ENCODE measurements at regions not wholly inside any gene's neighbourhood (a gene's known extent, or its start where the extent isn't known, plus 50 kb on each side); places are given as distances from the start of the nearest gene placed in this dataset.

DNA sequence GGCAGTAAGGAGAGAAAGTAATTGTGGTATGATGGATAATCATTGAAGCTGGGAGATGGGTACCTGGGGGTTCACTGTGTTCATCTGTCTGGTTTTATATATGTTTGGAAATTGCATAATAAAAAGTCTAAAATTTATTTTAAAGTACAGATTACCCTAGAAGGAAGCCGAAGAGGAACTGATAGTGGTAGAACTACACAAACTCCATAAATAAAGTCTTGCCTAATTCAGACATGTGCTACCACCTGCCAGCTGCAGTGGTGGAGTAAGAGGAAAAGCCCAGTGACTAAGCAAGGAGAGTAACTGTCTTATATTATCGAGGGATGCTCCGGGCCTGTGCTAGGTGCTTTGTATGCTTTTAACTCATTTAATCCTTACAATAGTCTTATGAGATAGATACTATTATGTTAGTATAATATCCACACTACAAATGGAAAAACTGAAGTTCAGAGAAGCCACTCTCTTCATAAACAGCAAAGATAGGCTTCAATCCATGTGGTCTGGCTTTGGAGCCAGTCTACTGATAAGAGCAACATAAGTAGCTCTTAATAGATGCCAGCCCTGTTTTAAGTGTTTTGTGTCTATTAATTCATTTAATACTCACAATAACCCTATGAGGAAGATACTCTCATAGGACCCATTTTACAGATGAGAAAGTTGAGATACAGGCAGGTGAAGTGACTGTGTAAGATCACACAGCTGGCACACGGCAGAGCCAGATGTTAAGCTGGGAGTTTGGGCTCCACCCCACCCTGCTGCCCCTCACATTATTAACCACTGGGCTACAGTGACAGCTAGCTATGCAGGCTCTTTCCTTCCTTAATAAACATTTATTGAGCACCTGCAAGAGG lies 56.8 kb upstream of the HNRNPU start:
- no peak for DNase-seq

DNA sequence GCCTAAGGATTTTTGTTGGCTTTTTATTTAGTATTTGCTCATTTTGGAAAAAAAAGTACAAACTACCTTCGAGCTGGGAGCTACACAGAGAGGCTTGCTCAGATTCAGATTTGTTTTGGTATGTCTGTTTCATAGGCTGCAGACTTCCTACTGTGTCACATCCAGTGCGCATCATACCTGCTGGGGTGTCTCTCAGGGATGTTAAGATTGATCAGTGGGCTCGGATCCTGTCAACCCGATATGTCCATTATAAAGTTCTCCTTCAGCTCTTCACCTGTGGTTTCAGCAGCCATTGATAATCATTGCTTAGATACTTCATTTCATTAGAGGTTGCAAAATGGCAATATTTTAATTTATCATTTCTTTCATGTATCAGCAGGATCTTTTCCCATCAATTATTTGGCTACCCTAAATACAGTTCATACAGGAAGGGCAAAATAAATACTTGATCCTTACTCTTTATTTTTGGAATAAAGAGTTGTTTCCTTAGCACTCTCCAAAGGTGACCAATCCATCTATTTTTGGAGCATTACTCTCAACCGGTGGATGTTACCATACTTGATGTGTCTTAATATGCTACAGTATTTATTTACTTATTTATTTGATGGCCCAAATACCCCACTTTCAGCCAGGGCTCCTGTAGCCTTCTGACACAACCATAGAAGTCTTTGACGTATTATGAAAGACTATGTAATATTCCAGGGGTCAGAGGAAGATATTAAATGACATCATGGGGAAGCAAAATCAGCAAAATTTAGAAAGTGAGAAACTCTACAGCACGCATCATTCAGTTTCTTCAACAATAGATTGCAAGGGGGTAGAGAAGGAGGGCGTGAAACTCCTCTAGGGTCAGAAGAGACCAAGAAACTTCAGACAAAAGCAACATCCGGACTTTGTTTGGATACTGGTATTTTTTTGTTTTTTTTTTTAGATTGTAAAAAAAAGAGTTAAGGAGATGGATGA lies 55.3 kb upstream of the HNRNPU start:
- DNase-seq = no peak

DNA sequence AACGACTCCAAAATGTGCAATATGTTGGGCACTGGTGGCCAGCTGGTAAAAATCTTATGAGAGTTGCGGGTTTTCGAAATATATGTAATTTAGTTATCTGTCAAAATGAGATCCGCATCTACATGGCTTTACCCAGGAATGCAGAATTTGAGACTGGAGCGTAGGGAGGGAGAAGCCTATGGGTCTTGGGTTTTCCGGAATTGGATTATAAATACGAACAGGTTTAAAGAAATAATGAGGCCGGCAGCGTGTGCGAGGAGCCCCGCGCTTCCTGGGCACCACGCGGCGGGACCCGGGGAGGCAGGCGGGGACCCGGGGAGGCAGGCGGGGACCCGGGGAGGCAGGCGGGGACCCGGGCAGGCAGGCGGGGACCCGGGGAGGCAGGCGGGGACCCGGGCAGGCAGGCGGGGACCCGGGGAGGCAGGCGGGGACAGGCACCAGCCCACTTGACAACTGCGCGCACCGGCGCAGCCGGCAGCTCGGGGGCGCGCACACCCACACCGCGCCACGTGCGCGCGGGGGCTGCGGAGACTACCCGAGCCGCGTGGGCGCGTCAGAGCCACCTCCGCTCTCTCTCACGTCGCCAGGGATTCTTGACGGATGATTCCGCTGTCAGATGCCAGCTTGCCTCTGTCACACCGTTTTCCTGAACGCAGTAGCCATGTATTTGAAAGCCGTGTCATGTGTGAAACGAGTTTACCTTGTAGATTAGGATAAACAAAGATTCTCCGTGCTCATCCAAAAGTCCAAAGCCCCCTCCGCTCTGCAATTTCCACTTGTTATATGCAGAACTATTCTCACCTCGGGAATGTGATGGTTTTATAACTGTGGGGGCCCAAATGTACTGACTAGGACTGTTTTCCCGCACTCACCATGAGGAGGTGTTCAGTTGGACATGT lies 54.3 kb upstream of the HNRNPU start:
- peak; percentile 82 for DNase-seq

DNA sequence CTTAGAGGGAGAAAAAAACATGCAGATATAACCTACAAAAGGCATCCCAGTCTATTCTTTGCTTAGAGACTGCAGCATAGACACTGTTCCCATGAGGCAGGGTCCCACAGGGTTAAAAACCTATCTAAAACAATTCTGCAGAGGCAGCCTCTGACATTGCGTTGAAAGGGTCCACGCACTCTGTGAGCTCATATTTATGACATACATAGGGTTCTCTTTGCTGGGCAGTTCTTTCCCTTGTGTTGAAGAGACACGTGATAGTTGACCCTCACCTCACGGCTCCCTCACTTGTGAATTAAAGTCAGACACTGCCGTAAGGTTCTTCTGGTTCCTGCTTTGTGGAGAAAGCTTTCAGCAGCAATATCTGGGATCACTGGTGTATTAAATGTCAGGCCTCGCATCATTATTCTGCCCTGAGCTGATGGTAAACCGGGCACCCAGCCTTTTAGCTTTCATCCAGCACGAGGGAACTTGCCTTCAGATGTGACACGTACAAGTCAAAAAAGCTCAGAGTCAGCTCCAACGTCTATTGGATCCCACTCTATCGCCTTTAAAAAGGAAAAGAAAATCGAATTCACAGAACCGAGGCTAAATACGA lies 52.8 kb upstream of the HNRNPU start:
- no peak for DNase-seq

DNA sequence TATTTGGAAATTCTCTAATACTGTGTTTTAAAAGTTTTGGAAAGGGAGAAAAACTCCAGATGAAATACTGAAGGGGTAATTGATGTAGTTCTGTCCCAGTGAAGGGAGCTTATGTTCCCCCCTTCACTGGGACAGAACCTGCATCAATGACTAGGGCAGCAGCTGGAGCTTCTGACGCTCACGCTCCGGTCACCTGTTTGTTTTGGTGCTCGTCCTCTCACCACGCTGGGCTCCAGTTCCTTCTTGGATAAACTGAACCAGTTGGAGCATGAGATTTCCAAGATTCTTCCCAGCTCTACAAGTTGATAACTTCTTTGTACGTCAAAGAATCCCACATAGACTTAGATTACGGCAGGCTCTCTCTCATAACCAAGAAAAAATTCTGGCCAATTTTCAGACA lies 51.4 kb upstream of the HNRNPU start:
- no peak for DNase-seq

DNA sequence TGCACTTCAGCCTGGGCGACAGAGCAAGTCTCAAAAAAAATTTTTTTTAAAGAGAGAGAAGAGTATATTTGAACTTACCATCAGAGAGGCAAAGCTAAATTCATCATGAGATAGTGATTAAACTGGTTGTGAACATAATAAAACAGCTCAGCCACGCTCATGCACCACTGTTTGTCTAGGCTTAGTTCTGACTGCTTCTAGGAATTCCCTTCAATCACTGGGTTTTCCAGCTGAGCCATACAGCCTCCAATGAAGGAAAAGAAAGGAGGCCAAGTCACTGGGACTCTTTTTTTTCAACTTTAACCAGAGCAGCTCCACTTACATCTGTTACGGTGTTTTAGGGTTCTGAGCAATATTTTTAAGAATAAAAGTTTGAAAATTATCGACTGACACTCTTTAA lies 50.4 kb upstream of the HNRNPU start:
- no peak for DNase-seq
